ENCODE measurements at regions not wholly inside any gene's neighbourhood (a gene's known extent, or its start where the extent isn't known, plus 50 kb on each side); places are given as distances from the start of the nearest gene placed in this dataset.

GRCh38 chr3:107208100-107208499 is 169.1 kb upstream of the CCDC54 start:
- H3K4me3 ChIP-seq (replicated peaks; ENCODE audit: insufficient read depth, low read length): no peak overlapping the region
- H3K27ac ChIP-seq (replicated peaks): no peak overlapping the region
- TF ChIP-seq POLR2AphosphoS5 (IDR thresholded peaks at IDR 0.05; ENCODE audit: low read depth): no peak
- TF ChIP-seq CTCF (IDR thresholded peaks at IDR 0.05; ENCODE audit: insufficient read depth, low read length): no peak
- TF ChIP-seq REST (IDR thresholded peaks at IDR 0.05; ENCODE audit: insufficient replicate concordance, low read depth): no peak
- no peak for TF ChIP-seq SPI1 (IDR thresholded peaks at IDR 0.05; ENCODE audit: borderline replicate concordance, low read depth)
- TF ChIP-seq GABPA (IDR thresholded peaks at IDR 0.05; ENCODE audit: low read depth): no peak

GRCh38 chr3:107208796-107209195 is 168.4 kb upstream of the CCDC54 start:
- no peak for DNase-seq (ENCODE audit: low read depth in 1 of 2, low spot score in 1 of 2)
- H3K27ac ChIP-seq (replicated peaks): no peak overlapping the region
- TF ChIP-seq SPI1 (IDR thresholded peaks at IDR 0.05; ENCODE audit: borderline replicate concordance, low read depth) (no peak), CTCF (IDR thresholded peaks at IDR 0.05; ENCODE audit: insufficient read depth, low read length) (no peak), GABPA (IDR thresholded peaks at IDR 0.05; ENCODE audit: low read depth) (no peak), POLR2AphosphoS5 (IDR thresholded peaks at IDR 0.05; ENCODE audit: low read depth) (no peak), REST (IDR thresholded peaks at IDR 0.05; ENCODE audit: insufficient replicate concordance, low read depth) (no peak)
- no peaks in the 10 kb centered on the region for H3K27me3 ChIP-seq (ENCODE audit: insufficient read depth, poor library complexity, severe bottlenecking)
- H3K4me3 ChIP-seq (replicated peaks; ENCODE audit: insufficient read depth, low read length): no peak overlapping the region

More at GRCh38 chr3:107208100-107208499, 169.1 kb upstream of the CCDC54 start:
- H3K27me3 ChIP-seq (ENCODE audit: insufficient read depth, poor library complexity, severe bottlenecking): no peaks in the 10 kb centered on the region
- DNase-seq (ENCODE audit: low read depth in 1 of 2, low spot score in 1 of 2): no peak

- Histone ChIP-seq H3K4me3 (replicated peaks; ENCODE audit: insufficient read depth, low read length) (no peak overlapping the region), H3K27ac (replicated peaks) (no peak overlapping the region), H3K27me3 (ENCODE audit: insufficient read depth, poor library complexity, severe bottlenecking) (no peaks in the 10 kb centered on the region)
- no peak for DNase-seq (ENCODE audit: low read depth in 1 of 2, low spot score in 1 of 2)
- TF ChIP-seq CTCF (IDR thresholded peaks at IDR 0.05; ENCODE audit: insufficient read depth, low read length): no peak
- no peak for TF ChIP-seq REST (IDR thresholded peaks at IDR 0.05; ENCODE audit: insufficient replicate concordance, low read depth)
- no peak for TF ChIP-seq POLR2AphosphoS5 (IDR thresholded peaks at IDR 0.05; ENCODE audit: low read depth)
- no peak for TF ChIP-seq GABPA (IDR thresholded peaks at IDR 0.05; ENCODE audit: low read depth)
- TF ChIP-seq SPI1 (IDR thresholded peaks at IDR 0.05; ENCODE audit: borderline replicate concordance, low read depth): no peak
Measured at GRCh38 chr3:107209302-107209990, 167.8 kb upstream of the CCDC54 start.

Measured in HL-60 (cell line).